ENCODE measurements at regions not wholly inside any gene's neighbourhood (a gene's known extent, or its start where the extent isn't known, plus 50 kb on each side); places are given as distances from the start of the nearest gene placed in this dataset.

DNA sequence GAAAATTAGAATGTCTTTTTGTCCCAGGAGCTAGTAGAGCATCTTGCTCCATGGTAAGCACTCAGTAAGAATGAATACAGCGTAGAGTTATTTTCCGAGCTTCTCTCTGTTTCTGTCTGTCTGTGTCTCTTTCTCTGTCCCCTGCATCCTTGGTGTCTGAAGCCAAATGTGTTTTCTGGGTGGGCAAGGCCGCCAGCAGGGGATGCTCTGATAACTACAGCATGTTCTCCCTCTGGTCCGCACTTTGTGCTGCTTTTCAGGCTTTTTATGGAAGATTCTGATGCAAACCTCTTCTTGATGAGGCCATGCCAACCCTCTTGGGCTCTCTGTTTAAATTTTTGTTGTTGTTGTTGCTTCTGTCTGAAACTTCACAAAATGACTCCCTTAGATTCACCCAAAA lies 142.8 kb upstream of the UBL3 start:
- DNase-seq = no peak

DNA sequence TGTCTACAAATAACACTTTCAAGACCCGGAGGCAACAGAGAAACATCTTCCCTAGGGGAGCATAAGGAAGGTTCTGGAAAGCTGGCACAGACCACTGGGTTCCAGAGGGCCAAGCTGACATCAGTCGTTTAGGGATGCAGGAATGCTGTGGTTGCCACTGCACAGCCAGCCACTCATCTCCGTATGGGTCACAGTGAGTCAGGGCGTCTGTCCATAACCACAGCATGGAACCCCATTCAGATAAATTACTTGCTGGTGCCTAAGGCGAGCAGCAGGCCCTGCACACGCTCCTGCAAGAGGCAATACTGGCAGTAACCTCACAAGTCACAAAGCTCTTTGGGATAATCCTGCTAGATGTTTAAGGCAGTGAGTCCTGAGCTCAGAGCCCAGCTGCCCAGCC lies 140.9 kb upstream of the UBL3 start:
- DNase-seq = no peak

DNA sequence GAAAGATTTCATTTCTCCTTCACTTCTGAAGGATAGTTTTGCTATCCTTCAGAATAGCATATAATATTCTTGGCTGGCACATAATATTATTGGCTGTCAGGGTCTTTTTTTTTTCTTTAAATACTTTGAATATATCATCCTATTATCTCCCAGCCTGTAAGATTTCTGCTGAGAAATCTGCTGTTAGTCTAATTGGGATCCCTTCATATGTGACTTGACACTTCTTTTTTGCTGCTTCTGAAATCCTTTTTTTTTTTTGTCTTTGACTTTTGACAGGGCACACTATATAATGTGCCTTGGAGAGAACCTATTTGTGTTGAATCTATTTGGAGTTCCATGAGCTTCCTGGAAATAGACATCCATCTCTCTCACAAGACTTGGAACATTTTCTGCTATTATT lies 136.9 kb upstream of the UBL3 start:
- DNase-seq = no peak

DNA sequence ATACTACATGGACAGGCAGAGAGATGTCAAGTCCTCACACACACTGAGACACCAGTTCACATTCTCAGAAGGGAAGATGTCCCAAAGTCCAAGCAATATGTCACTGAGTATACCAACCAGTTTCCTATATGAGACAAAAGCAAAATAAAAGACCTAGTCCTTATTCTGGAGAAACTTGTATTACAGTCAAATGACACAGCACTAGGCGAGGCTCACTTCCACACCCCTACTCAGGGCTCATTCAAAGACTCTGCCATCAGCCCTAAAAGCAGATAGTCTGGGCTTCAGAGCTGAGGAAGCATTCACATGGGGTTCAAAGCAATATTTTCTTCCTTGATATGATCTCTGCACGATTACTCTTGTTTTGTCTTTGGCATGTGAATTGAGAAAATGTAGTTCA lies 129.9 kb upstream of the UBL3 start:
- DNase-seq = no peak

DNA sequence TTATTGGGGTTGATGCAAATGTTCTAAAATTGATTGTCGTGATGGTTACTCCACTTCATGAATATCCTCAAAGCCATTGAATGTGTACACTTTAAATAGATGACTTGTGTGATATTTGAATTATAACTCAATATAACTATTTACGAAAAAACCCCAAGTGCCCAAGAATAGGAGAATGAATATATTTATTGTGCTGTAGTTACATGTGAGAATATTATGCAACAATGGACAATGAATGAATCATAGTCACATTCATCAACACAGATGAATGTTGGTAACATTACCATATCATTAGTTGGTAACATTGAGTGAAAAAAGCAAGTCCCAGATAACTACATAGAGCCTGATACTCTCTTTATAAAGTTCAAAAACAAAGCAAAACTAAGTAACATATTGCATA lies 127.8 kb upstream of the UBL3 start:
- no peak for DNase-seq

DNA sequence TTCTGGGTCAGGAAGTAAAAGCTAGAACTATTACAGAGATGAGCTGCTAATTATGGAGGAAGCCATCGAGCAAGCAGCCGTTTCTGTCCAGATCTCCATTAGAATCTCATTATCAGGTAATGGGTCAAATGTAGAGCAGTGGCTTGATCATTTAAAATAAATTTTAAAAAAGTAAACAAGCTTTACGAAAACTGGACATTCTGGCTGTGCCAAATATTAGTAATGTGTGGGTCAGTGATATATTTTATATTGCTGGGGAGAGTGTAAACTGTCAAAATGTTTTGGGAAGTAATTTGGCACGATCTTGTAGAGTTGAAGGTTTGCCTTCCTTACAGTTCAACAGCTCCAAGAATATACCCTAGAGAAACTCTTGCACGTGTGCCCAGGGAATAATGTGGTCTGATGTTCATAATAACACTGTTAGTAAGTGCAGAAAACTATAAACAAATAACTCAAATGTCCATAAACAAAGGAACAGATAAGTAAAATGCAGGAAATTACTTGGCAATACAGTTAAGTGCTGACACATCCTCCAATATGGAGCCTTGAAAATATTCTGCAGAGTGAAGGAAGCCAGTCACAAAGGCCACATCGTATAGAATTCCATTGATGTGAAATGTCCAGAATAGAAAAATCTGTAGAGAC lies 127.2 kb upstream of the UBL3 start:
- no peak for DNase-seq

DNA sequence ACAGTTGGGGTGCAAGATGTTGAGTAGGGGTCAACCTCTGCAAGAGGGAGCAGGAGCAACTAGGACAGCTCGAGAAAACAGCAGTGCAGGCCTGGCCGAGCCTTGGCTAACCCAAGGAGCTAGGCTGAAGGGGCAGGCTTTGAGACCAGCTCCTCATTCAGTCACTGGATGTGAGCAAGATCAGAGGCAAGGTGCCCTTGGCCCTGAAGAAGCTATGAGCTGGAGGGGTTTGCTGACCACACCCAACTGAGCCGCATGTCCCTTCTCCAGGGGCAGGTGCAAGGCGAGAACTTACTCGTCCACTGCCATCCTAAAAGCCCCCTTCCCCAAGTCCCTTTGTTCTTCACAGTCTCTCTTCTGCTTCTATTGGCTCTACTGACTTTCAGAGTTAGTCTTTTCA lies 126.1 kb upstream of the UBL3 start:
- DNase-seq = no peak

DNA sequence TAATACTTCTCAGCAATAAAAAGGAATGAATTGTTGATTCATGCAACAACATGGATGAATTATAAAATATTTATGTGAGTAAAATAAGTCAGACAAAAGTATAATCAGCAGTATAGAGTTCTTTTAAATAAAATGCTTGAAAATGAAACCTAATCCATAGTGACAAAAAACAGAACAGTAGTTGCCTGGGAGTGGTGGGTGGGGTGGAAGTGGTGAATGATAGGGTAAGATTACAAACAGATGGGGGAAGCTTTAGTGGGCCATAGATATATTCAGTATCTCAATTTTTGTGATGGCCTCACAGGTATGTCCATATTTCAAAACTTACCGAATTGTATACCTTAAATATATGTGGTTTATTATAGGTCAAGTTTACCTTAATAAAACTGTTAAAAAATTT lies 124.9 kb upstream of the UBL3 start:
- no peak for DNase-seq

DNA sequence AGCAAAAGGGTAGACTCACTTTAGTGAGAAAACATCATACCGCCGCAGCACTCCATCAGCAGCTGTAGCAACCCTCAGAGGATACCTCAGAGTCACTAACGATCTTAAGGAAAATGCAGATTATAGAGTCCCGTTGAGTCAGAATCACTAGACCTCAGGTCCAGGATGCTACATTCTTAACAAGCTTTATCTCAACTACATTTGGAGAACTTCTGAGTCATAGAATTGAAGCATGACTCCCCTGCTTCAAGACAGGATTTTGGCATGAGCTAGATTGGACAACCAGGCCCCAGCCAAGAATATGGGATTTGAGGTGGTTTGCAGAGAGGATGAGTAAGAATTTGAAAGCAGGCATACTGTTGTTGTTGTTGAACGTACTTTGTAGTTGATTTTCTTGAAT lies 118.9 kb upstream of the UBL3 start:
- DNase-seq = no peak

DNA sequence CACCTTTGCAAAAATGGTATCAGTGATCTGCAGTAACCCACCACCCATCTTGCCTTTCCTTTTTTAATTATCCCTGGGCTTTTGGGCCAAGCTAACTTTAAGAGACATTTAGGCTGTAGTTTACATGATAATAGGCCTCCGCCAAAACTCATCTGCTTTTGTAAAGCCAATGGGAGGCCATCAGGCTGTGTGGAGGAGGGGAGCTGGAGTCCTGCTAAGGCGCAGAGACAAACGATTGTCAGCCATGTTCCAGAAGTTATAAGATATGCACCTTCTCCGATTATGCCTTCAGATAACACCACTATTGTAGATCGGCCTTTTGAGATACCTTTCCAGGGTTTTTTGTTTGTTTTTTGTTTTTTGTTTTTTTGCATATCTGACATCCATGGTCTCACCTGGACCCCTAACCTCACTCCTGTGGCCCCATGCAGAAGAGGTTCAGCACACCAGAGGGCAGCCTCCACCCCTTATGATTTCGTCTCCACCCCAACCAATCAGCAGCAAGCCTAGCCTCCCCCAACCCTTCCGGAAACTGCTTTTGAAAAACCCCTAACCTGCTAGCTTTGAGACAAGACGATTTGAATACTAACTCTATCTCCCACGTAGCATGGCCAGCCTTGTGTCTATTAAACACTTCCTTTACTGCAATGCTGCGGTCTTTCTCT lies 113.9 kb upstream of the UBL3 start:
- no peak for DNase-seq

DNA sequence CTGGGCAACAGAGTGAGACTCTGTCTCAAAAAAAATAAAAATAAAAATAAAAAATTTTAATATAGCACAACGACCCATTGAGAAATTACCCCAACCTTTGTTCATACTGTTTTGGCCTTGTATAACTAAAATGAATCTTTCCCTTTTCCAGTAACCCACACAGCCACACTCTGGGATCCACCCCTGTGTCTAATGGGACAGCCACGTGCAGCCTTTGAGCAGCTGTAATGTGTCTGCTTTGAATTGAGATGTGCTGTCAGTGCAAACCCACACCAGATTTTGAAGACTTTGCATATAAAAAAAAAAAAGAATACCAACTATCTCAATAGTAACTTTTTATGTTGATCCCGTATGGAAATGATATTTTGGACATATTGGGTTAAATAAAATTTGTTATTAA lies 112.7 kb upstream of the UBL3 start:
- no peak for DNase-seq

DNA sequence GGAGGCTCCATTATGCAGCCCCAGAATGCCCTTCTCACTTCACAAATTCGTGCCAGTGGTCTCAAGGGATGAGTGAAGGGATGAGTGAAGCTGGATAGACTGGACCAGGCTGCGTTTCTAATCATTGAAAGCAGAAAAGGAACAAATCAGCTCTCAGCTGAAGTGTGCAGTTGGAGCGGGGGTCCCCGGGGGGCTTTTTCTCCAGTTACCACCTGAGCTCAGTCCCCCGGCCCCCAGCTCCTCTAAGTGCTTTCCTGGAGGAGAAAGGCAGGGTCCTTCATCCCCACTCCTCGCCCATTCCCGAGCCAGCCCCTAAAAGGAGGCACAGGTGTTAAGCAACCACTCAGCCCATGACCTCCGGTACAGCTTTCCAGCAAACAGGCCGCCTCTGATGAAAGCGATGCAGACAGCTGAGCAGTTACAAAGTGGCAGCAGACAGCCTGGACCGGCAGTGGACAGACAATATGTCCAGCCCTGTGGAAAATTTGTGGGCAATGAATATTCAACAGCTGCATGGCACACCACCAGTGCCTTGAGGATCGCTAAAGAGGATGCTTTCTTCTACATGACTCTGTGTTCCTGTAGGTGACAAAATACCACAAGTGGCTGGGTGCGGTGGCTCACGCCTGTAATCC lies 110.7 kb upstream of the UBL3 start:
- no peak for DNase-seq

DNA sequence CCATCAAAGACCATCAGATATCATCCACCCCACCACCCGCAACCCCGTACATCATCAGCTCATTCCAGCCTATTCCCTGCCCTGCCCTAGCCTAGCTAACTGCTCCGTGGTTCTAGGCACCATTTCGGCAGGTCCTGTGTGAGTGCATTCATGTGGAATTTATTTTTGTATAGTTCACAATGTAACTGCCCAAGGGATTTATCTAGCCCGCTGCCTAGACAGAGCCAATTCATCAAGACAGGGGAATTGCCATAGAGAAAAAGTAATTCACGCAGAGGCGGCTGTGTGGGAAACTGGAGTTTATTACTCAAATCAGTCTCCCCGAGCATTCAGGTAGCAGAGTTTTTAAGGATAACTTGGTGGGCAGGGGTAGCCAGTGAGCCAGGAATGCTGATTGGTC lies 109.2 kb upstream of the UBL3 start:
- DNase-seq = no peak

DNA sequence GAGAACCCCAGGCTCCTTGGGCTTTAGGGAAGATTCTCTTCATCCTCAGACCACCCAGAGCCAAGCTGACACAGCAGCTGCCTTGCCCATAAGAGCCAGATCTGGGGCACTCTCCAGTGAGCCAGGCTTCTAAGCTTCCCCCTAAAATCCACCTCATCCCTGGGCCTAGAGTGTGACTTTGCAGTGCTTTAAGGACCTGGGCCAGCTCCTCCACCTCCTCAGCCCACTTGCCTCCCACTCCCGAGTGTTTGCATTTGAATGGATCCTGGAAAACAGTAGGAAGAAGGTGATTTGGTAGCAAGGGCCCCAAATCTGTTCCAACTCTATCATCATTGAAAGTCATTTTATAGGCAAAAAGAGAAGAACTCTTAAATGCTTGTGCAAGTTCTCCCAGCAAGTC lies 108.7 kb upstream of the UBL3 start:
- no peak for DNase-seq

DNA sequence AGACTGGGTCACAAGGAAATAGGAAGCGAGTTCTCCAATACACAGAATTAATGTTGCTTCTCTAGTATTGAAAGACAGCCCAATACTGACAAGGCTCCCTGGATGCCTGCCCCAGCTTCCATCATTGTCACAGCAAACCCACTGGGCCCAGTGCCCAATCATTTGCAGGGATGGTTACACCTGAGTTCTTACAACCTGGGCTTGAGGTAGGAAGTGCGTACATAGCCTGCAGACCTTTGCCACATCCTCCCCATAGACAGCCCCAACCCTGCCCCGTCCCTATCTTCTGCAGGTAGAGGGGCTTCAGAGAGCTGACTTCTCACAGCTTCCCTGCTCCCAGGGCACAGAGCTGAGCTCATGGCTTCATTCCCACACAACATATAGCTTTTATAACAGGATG lies 108.1 kb upstream of the UBL3 start:
- DNase-seq = no peak

DNA sequence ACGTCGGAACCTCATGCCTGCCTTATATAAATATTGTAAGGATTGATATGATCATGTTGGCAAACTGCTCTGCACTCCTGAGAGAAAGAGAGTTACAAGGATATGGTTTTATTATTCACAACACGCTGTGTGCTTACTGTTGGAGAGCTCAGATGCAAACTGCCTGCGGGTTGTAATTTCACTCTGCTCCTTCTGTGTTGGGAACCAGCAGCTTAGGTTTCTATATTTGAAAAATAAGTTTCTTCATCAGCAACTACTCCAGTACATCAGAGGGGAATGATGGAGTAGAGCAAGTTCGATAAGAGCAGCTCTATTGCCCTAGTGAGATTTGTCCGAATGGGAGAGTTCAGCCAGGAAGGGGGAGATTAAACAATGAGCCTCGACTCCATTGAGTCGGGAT lies 106.9 kb upstream of the UBL3 start:
- DNase-seq = no peak

DNA sequence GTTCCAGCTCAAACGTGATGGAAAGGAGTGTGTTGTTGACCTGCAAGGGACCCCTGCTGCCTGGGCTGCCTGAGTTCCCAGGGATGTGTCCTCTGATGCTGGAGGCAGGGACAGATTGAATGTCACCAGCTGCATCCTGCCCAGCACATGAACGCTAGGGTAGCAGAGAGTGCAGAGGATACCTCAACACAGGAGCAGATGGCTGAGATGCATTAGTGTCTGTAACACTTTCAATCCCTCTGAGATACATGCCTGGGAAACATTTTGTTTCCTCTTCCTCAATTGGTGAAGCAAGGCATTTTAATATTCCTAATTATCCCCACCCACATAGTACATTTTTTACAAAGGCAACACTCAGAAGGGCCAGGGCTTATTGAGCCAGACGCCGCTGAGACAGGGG lies 106.4 kb upstream of the UBL3 start:
- no peak for DNase-seq

DNA sequence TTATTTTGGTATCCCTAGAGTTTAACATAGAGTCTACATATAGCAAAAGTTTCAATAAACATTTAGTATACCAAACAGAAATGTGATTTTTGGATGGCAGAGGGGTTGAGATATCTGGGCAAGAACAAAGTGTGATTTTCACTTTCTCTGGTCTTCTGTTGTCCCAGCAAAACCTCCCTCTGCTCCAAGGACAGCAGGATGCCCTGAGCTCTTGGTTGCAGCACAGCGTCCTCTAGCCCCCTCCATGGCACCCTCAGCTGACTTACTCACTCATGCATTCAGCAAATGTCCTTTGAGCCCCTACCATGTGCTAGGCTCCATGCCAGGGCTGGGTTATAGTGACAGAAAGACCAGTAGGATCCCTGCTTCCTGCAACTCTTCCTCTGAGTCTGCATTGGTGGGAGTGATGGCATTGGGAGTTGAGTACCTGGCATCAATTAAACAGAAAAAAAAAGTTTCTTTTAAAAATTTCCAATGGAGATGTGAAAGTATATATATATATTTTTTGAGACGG lies 104.8 kb upstream of the UBL3 start:
- DNase-seq = no peak

DNA sequence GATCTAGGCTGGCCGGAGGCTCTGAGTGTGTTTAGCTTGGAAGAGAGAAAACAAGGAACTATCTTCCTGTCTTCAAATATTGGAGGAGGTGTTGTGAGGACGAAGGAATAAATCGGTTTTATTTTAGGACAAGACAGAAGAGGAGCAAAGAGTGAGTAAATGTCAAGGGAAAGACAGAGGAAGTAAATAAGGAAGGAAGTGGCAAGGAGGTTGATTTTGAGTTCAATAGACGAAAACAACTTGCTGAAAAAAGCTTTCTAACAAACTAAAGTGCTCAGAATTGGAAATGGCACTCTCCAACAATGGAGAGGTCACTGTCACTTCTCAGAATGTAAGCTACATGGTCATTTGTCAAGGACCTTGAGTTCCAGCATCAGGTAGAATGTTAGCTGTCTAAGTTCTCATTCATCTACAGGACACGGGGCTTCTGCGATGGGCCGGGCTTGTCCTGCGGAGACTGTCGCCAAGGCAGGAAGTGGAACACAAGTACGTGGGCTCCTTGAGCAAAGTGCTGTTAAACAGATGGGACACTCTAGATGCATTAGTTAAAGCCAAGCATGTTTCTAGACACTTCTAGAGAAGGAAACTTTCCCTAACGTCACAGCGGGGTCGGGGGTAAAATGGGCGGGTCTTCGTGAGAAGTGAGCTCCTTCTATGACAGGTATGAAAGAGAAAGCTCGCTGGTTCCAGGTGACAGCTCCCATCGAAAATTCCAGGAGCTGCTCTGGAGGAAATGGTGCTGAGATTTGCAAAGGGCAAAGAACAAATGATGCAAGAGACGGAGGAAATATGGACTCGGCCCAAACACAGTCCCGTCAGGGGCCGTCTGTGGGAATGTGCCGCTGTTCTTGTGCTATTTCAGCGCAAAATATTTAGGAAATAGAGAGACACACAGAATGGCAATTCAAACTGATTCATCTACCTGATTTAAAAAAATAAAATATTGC lies 103.9 kb upstream of the UBL3 start:
- peak; percentile 34 for DNase-seq

DNA sequence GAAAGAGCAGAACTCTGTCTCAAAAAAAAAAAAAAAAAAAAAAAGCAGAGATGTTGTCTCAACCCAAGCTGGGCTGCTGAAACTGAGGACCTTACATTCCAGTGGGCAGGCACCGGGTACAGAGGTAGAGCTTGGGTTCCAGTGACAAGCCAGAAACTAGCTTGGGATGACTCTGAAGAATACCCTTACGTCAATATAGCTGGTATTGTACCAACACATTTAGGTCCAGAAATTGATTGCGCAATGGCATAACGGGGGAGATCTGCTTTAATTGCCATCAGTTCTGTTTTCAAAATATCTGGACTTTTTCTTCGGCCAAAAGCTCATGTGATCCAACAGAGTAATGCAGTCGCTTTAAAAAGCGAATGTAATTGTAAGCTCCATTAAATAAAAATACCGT lies 103.1 kb upstream of the UBL3 start:
- no peak for DNase-seq

DNA sequence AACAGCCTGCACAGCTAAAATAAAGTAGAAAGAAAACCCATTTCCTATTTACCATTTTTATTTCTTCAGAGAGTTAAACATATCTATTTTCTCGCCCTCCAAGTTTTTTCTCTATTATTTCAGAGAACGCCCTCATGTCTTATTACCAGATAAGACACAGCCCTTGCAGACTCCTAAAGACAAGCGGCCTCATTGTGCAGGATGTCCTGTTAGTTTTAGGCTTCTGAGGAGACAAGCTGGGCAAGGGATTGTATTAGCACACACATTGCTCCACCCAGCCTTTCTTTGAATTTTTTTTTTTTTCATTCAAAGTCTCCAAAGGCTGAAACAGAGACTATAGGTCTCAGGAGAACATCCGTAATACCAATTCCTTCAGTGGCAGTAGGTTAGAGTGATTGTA lies 101.8 kb upstream of the UBL3 start:
- no peak for DNase-seq

DNA sequence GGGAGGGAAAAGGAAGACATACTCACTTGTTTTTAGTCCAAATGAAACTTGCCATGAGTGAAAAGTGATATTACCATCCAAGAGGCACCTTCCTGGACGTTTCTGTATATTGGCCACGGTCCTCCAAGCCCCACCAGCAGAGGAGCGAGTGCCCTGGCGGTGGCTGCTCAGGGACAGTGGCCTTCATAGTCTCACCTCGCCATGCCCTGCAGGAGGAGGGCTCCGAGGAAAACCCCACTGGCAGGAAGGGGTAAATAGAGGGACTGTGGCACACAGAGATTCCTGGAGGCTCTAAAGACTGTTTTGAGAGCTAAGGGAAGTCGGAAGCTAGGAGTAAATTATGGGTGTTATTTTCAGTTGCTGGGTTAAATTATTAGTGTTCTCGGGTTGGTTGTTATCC lies 98.4 kb upstream of the UBL3 start:
- no peak for DNase-seq

DNA sequence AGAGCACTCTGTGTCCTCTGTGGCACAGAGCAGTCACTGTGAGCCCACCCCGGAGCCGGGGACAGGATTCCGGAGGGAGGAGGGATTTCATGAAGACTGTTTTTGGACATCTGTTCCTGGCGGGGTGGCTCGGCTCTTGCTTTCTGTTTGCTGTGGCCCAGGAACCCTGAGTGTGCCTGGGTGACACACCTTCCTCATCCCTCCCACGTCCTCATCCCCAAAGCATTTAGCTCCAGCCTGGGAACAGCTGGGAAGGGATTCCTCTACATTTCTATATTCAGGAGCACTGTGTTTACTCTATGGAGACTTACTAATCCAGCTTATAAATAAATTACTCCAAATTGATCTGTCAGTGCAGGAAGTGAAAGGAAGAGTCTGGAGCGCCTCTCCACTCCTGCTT lies 97.8 kb upstream of the UBL3 start:
- DNase-seq = no peak
